Nephron (organoid): ENCODE measurements at regions not wholly inside any gene's neighbourhood (a gene's known extent, or its start where the extent isn't known, plus 50 kb on each side); places are given as distances from the start of the nearest gene placed in this dataset.

Experiments
- H3K27ac Mint-ChIP-seq, 3 experiments: 2 replicates each; pipeline ENCODE4 v1.8.0; 2020; ENCODE audit warnings: mixed read lengths in 3 of 3, mild to moderate bottlenecking in 2 of 3, moderate library complexity in 1 of 3
- H3K27me3 Mint-ChIP-seq: 2 replicates; pipeline ENCODE4 v1.8.0; 2021; ENCODE audit warnings: low read depth, mild to moderate bottlenecking, moderate library complexity, mixed read lengths
- H3K36me3 Mint-ChIP-seq: 2 replicates; pipeline ENCODE4 v1.8.0; 2020; ENCODE audit warnings: low read depth, mixed read lengths
- H3K4me1 Mint-ChIP-seq: 2 replicates; pipeline ENCODE4 v1.8.0; 2020; ENCODE audit warnings: mixed read lengths
- H3K4me3 Mint-ChIP-seq, 3 experiments: 2 replicates each; pipeline ENCODE4 v1.8.0; 2020; ENCODE audit warnings: mild to moderate bottlenecking in 3 of 3, mixed read lengths in 3 of 3, moderate library complexity in 2 of 3
- H3K9me3 Mint-ChIP-seq: 2 replicates; pipeline ENCODE4 v1.8.0; 2020; ENCODE audit warnings: mixed read lengths
- CTCF ChIP-seq, 3 experiments: fragments of 200-600 bp; sonication (generic); IDR thresholded peaks; one replicate each; pipeline ENCODE4 v1.5.0; 2021; ENCODE audit warnings: antibody characterized with exemption in 3 of 3; ENCODE audit not compliant: unreplicated experiment in 3 of 3

- Mint-ChIP-seq H3K36me3 (no peaks in the 10 kb centered on the region), H3K27me3 (no peaks in the 10 kb centered on the region), H3K27ac (peak overlapping the region in 2 of 3 experiments; percentile 52 to 67), H3K4me1 (peaks cover 5% of the 10 kb centered on the region), H3K9me3 (no peaks in the 10 kb centered on the region), H3K4me3 (no peak overlapping the region)
- TF ChIP-seq CTCF (IDR thresholded peaks at IDR 0.05; ENCODE audit: unreplicated experiment in 3 of 3): no peak
These were observed 748.2 kb upstream of the CELF4 start for GRCh38 chr18:38313831-38314230.

GRCh38 chr18:38312532-38312931, 746.9 kb upstream of the CELF4 start:
- no peaks in the 10 kb centered on the region for H3K9me3 Mint-ChIP-seq
- TF ChIP-seq CTCF (IDR thresholded peaks at IDR 0.05; ENCODE audit: unreplicated experiment in 3 of 3): no peak
- H3K4me1 Mint-ChIP-seq: peaks cover 5% of the 10 kb centered on the region

GRCh38 chr18:38310936-38311335, 745.3 kb upstream of the CELF4 start:
- no peak for TF ChIP-seq CTCF (IDR thresholded peaks at IDR 0.05; ENCODE audit: unreplicated experiment in 3 of 3)
- H3K9me3 Mint-ChIP-seq: no peaks in the 10 kb centered on the region
- H3K27me3 Mint-ChIP-seq: no peaks in the 10 kb centered on the region
- H3K4me1 Mint-ChIP-seq: peaks cover 5% of the 10 kb centered on the region
- no peak overlapping the region for H3K4me3 Mint-ChIP-seq
- H3K27ac Mint-ChIP-seq: no peak overlapping the region
- H3K36me3 Mint-ChIP-seq: no peaks in the 10 kb centered on the region

More at GRCh38 chr18:38312532-38312931, 746.9 kb upstream of the CELF4 start:
- Mint-ChIP-seq H3K27me3 (no peaks in the 10 kb centered on the region), H3K4me3 (no peak overlapping the region), H3K27ac (no peak overlapping the region), H3K36me3 (no peaks in the 10 kb centered on the region)

- no peak for TF ChIP-seq CTCF (IDR thresholded peaks at IDR 0.05; ENCODE audit: unreplicated experiment in 3 of 3)
- Mint-ChIP-seq H3K36me3 (no peaks in the 10 kb centered on the region), H3K27me3 (no peaks in the 10 kb centered on the region), H3K4me3 (no peak overlapping the region), H3K27ac (no peak overlapping the region), H3K4me1 (no peaks in the 10 kb centered on the region), H3K9me3 (no peaks in the 10 kb centered on the region)
These were observed 742.3 kb upstream of the CELF4 start for GRCh38 chr18:38307914-38308313.

DNA sequence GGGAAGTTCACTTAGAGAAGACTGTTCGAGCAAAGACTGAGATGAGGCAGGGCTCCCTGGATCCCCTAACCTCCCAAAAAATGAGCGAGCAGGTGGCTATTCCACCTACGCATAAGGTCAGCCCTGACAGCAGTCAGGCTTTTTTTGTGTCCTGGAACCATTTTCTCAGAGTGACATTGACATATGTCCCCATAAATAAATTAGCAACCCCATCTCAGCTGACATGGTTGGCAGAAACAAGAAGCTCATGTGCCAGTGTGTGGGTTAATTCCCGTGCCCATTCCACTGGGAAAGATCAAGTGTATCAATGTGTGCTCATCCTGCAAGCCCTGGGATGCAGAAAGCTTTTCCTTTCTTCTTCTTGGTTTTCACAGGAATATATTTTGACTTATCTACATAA, 740.4 kb upstream of the CELF4 start:
- Mint-ChIP-seq H3K27me3 (no peaks in the 10 kb centered on the region), H3K27ac (no peak overlapping the region), H3K4me1 (no peaks in the 10 kb centered on the region), H3K4me3 (no peak overlapping the region), H3K9me3 (no peaks in the 10 kb centered on the region), H3K36me3 (no peaks in the 10 kb centered on the region)
- TF ChIP-seq CTCF (IDR thresholded peaks at IDR 0.05; ENCODE audit: unreplicated experiment in 3 of 3): no peak

DNA sequence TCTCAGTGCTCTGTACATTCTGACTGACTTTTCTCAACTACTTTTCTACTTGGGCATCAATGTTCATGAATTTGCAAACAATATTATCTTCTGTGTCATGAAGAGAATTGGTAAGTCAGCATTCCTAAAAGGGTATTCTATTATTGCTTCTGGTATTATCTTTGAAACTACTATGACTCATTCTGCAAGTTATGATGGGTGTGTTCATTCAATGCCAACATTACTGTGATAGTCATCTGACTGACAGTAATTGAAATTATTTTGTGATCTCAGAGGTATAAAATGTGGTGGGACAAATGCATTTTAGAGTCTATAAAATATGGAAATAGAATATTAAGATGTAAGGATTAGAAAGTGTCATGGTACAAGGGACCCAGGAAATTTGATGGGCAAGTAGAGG, 736.0 kb upstream of the CELF4 start:
- Mint-ChIP-seq H3K27ac (no peak overlapping the region), H3K4me1 (no peaks in the 10 kb centered on the region), H3K4me3 (no peak overlapping the region), H3K9me3 (no peaks in the 10 kb centered on the region), H3K27me3 (no peaks in the 10 kb centered on the region), H3K36me3 (no peaks in the 10 kb centered on the region)
- no peak for TF ChIP-seq CTCF (IDR thresholded peaks at IDR 0.05; ENCODE audit: unreplicated experiment in 3 of 3)
